Stimulated activated CD4-positive, alpha-beta T cell treated with anti-CD3 and anti-CD28 coated beads, Interleukin-4, amount 100 ng/mL, for 24 hours (primary cell): ENCODE measurements at regions not wholly inside any gene's neighbourhood (a gene's known extent, or its start where the extent isn't known, plus 50 kb on each side); places are given as distances from the start of the nearest gene placed in this dataset.

Source experiments
- DNase-seq: peaks from one replicate; pipeline ENCODE4 v3.0.0-alpha.2; 2020

GRCh38 chr2:144151851-144152250, 368.1 kb downstream of the ZEB2 start:
- DNase-seq = no peak

DNA sequence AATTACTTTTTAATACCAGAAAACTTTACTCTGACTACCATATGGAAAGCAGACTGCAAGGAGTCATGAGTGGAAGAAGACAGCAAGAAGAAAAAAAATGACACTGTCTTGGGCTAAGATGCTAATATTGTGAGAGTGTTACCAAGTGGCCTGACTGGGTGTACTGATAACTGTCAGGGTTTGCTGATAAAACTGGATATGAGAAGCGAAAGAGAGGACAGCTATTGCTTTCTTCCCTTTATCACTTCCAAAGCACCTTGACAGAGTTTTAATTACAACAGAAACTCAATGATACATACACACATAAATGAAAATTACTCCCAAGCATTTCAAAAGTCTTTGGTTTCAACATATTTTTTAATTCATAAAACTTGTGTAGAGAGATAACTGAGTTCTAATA, 368.5 kb downstream of the ZEB2 start:
- no peak for DNase-seq

GRCh38 chr2:144147356-144147755, 372.6 kb downstream of the ZEB2 start:
- DNase-seq = no peak

DNA sequence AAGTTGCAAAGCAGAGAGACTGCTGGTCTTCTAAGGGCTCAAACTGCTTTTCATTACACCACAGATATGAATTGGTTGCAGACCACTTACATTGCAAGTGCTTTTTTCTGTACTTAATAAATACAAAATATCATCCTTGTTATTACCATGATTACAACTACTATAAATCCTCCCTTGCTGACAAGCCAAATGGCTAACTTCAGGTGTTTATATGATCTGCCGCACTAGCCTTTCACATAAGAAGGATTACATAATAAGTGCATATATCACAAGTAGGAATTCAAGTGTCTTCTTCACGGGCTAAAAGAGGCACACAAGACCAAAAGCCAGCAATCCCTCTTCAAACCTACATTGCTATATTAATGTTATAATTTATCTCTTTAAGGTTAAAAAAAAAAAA, 373.0 kb downstream of the ZEB2 start:
- no peak for DNase-seq

- no peak for DNase-seq
These were observed 373.8 kb downstream of the ZEB2 start for GRCh38 chr2:144146076-144146475.

GRCh38 chr2:144143294-144144151, 376.4 kb downstream of the ZEB2 start:
- DNase-seq = no peak

DNA sequence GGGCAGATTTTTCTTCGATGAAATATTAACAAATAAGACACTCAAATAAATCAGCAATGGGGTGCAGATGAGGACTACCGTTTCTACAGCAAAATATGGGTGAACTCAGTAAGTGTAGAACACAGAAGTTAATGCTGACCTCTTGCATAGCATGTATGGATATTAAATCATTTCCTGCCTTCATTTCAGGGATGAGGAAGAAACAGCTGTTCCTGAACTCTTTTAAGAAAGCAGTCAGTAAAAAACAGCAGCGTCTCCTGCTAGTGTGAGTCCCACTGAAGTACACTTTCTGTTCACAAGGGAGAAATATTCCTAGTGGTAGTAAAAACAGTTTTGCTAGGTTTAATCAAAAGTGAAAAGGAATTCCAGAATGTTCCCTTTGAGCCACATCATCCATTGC, 379.0 kb downstream of the ZEB2 start:
- no peak for DNase-seq

GRCh38 chr2:144137705-144138428, 382.1 kb downstream of the ZEB2 start:
- DNase-seq = no peak

DNA sequence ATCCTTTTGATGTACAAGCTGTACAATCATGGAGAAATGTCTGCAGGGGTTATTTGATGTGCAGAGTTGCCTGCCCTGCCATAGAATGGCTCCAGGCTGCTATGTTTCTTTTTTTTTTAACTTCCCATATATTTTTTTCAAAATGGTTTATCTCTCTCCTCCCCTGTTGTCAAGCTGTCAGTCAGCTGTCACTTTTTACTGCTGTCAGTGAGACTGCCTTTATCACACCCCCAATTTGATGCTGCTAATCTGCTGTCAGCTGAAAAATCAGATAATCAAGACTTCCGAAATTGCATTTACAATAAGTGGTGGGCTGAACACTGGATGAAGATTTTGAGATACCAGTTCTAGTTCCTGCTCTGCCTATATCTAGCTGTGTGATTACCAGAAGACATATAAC, 382.6 kb downstream of the ZEB2 start:
- no peak for DNase-seq

DNA sequence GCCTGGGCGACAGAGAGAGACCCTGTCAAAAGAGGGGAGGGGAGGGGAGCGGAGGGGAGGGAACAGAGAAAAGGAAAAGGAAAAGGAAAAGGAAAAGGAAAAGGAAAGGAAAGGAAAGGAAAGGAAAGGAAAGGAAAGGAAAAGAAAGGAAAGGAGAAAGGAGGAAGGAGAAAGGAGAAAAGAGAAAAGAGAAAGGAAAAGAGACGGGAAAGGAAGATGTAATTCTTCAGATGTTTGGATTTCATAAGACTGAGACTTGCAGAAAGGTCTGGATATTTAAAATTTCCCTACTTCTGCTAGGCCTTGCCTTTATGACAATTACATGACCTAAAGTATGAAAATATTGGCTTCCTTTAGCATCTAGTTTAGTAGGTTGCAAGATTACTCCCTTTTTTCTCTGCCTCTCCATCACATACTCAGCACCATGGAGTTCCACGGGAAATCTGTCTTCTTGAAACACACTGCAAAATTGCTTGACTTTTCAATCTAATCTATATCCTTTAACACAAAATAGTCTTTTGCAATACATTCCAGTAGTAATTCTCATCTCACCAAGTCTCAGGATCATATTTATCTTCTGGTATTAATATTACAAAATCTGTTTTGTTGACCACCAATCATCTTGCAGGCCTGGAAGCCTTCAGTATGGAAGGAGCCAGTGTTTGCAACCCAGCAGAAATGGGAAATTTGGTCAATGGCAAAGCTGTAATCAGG, 383.5 kb downstream of the ZEB2 start:
- DNase-seq = no peak

DNA sequence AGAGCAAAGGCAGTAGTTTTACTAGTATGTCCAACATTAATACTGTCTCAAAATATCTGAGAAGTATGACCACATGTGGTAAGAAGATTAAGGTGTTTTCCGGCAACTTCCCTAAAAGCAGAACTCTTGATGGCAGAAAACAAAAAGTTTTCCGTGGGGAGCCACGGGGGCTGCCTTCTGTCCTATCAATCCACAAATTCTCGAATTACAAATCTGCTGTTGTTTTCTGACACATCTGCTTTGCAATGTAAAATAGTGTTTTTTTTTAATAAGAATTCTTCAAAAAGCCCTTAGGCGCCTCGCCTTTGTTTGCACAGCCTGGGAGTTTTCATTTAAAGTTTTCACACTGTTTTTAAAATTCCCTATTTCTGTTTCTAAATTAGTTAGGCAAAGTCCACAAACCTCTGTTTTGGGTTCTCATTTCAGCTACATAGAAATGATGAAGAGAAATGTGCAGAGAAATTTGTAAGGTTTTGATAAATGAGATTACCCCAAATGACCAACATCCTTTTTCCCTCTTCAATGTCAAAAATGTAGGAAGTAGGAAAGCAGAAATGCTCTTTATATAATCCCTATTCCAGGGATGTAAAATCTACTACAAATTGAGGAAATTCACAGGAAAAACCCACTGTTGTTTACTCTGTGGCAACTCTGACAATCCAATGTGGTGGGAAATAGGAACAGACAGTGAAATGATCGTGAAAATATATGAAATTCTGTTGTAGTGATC, 385.8 kb downstream of the ZEB2 start:
- no peak for DNase-seq

- DNase-seq = no peak
These were observed 387.6 kb downstream of the ZEB2 start for GRCh38 chr2:144132357-144132756.

DNA sequence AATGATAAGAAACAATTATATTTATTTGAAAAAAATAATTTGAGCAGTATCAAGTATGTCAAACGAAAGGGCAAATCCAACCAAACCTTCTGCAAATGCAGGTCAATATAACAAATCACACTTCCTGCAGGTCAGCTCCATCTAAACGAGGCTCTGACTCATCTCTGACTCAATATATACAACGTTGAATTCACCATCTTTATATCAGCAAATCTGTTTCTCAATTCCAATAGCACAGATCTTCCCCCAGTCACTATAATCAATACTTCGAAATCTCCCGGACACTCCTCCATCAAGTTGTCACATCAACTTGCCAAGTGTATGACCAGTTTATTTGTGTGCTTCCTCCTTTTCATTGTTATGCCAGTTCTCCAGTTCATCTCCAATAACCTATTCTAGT, 388.9 kb downstream of the ZEB2 start:
- no peak for DNase-seq

DNA sequence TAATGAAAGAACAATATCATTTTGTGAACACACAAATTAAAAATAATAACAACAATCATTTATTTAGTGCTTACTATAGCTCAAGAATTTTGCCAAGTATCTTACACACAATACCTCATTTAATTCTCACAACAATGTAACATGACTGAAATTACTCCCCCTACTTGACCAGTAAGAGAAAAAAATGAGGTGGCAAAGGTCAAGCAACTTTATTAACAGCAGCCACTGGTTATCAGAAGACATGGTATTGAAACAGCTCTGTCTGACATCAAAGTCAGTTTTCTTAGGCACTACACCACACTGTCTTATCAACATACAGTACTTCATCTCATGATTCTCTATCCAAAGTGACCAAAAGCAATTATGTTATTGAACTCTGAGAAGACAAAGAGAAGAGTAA, 389.4 kb downstream of the ZEB2 start:
- DNase-seq = no peak

DNA sequence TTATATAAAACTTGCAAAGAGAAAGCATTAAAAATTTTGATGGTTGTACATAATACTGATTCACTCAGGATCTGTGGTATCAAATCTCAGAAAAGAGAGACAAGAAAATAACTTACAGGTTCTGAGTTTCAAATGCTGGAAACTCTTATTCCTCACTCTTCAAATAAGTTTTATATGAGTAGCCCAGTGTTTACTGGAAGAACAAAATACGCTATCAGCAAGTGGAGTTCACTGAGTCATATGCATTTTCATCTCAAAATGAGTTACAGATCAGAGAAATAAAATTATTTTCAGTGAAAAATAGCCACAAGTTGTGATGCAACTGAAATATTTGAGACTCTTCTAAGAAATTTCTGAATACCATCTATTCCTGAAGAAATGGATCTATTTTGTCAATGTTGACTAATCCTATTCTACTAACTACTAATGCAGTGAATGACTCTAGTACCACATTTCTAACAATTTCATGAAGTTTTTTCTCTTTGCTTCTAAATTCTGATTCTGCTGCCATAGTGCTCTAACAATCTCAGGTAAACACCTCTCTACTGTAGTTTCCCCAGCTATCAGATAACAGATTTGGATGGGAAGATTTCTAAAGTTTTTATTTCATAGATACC, 391.7 kb downstream of the ZEB2 start:
- no peak for DNase-seq

DNA sequence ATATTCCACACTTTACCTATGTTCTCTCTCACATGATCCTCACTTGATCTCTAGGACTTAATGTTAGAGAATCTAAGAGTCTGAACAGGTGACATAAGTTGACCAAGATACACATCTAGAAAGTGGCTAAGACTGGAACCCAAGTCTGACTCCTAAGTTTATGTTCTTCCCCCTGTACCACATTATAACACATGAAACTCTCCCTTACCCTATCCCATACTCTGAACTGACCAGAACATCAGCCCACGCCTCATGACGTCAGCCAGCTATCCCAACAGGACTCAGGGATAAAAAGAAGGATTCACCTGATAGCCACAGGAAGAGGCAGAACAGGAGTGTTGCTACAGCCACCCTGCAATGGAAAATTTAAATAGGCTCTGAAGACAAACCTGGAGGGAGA, 392.2 kb downstream of the ZEB2 start:
- no peak for DNase-seq

DNA sequence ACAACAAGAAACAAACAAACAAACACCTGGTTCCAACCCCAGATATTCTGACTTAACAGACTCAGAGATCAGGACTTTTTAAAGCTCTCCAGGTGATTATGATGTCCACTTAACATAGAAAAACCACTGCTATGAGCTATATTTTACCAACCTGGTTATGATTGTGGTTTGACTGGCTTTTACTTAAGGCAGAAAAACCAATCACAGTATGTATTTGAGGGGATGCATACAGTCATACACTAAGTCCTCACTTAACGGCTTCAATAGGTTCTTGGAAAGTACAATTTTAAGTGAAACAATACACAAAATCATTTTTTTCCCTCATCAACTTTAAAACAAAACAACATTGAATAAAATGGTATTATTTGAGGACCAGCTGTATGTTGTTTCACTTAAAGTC, 393.6 kb downstream of the ZEB2 start:
- DNase-seq = no peak

DNA sequence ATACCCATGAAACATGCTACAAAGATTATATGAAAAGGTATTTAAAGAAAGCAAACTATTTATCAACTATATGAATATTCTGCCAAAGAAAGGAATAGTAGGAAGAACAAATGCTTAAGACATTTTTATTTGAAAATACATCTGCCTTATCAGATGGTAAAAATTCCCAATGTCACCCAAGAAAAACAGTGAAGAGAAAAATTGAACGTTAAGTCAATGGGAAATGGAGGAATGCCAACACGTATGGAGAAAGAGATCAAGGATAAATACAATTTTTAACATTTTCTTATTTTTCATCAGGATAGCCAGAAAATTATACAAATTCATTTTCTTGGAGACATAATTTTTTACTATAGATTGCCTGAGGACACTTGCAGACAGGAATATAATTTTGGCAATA, 394.2 kb downstream of the ZEB2 start:
- DNase-seq = no peak

DNA sequence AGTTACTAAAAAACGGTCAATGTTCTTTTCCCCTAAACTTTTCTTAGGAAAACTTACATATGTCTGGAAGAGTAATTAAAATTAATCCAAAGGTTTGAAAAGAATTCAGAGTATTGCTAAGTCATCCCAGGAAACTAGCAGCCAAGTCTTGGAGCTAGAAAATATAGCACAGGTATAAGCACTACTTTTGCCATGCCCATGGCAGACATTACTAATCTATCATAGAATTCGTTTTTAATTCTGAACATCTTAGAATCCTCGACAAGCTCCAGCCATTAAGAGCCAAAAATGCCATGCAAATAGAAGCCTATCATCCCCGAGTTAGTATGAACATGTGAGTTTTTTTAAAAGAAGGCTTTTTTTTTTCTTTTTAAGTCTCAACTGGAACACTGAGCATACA, 395.0 kb downstream of the ZEB2 start:
- no peak for DNase-seq

DNA sequence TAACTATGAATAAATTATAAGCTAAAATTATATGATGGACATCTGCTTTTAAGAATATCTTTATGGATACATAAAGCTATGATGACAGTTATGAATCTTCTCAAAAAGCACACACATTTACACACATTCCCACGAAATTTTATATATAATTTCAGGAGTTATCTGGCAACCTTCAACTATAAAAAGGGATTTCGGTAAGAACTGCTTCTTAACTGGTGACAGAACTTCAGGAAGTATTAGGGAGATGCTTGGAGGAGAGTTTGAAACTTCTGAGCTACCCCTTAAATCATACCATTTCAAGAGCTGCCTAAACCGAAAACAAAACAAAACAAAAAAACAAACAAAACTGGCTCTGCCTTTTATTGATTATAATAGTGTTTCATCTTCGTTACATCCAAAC, 399.4 kb downstream of the ZEB2 start:
- DNase-seq = no peak

DNA sequence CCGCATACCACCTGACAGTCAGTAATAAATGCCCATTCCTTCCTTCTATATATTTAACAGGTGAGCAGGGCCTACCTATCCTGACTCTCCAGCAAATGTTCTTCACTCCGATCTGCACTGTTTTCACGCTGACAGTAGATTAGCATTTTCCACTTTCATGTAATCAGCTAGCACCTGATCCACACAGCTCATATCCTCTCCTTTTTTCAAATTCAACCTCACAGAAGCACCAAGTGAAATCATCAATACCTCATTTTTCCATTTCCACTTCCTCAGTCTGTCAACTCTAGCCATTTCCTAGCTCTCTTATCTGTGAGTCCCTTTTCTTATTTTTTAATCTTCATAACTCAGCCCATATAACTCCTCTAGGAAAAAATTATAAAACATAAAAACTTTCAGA, 402.8 kb downstream of the ZEB2 start:
- DNase-seq = no peak

DNA sequence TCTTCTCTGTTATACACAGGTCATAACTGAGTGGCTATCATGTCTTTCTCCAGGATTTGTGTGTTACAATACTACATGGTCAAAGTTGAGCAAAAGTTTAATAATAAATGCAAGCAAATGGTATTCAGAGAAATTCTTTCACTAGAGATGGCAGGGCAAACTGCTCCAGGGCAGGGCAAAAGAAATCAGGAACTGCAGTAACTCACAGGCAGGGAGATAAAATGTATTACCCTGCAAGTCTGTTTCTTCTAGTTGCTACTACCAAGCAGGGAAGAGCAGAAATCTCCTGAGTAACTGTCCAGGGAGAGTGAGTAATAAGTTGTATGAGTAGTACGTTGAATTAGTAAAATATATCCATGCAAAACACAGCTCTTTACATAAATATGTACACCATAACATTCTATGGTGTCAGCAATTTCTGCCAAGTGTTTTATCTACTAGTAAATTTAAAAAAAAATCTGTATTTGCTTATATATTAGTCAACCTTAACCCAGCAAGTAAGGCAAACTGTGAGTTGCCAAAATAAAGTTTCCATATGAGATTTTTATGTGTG, 404.1 kb downstream of the ZEB2 start:
- no peak for DNase-seq
